SKM-1 (cell line): ENCODE measurements at regions not wholly inside any gene's neighbourhood (a gene's known extent, or its start where the extent isn't known, plus 50 kb on each side); places are given as distances from the start of the nearest gene placed in this dataset.

Experiments
- DNase-seq: peaks from one replicate; lab custom pipeline; 2025; ENCODE audit not compliant: unreplicated experiment; lab: John Stamatoyannopoulos, UW

- DNase-seq, result no peak
Observed at GRCh38 chr22:47658182-47658581, 895.7 kb downstream of the TBC1D22A start.

- DNase-seq, result no peak
Observed at GRCh38 chr22:47657224-47657623, 894.8 kb downstream of the TBC1D22A start.

GRCh38 chr22:47656806-47657205 is 894.4 kb downstream of the TBC1D22A start:
- DNase-seq, result no peak

GRCh38 chr22:47655930-47656329 is 893.5 kb downstream of the TBC1D22A start:
- DNase-seq, result no peak

- no peak for DNase-seq
Observed at GRCh38 chr22:47654922-47655491, 892.6 kb downstream of the TBC1D22A start.

- DNase-seq, result no peak
Observed at GRCh38 chr22:47653921-47654320, 891.5 kb downstream of the TBC1D22A start.

GRCh38 chr22:47651216-47651987 is 889.0 kb downstream of the TBC1D22A start:
- no peak for DNase-seq

- no peak for DNase-seq
Observed at GRCh38 chr22:47647720-47648119, 885.3 kb downstream of the TBC1D22A start.

- no peak for DNase-seq
Observed at GRCh38 chr22:47647181-47647580, 884.7 kb downstream of the TBC1D22A start.

GRCh38 chr22:47645923-47646322 is 883.5 kb downstream of the TBC1D22A start:
- DNase-seq, result no peak

- DNase-seq, result no peak
Observed at GRCh38 chr22:47645450-47645914, 883.0 kb downstream of the TBC1D22A start.

GRCh38 chr22:47634347-47634746 is 871.9 kb downstream of the TBC1D22A start:
- DNase-seq, result no peak

- DNase-seq, result no peak
Observed at GRCh38 chr22:47633111-47633510, 870.7 kb downstream of the TBC1D22A start.

GRCh38 chr22:47632701-47633100 is 870.3 kb downstream of the TBC1D22A start:
- no peak for DNase-seq

GRCh38 chr22:47631571-47632102 is 869.2 kb downstream of the TBC1D22A start:
- no peak for DNase-seq

- DNase-seq, result no peak
Observed at GRCh38 chr22:47630741-47631534, 868.5 kb downstream of the TBC1D22A start.

- no peak for DNase-seq
Observed at GRCh38 chr22:47629791-47630655, 867.6 kb downstream of the TBC1D22A start.

GRCh38 chr22:47629273-47629711 is 866.8 kb downstream of the TBC1D22A start:
- DNase-seq, result no peak

- no peak for DNase-seq
Observed at GRCh38 chr22:47628477-47629272, 866.2 kb downstream of the TBC1D22A start.
